GM12873 (cell line): ENCODE measurements at regions not wholly inside any gene's neighbourhood (a gene's known extent, or its start where the extent isn't known, plus 50 kb on each side); places are given as distances from the start of the nearest gene placed in this dataset.

Experiments
- TF ChIP-seq, protein P1 (sequence below): IDR thresholded peaks from 2 replicates; pipeline ENCODE4 v1.5.1; 2012; ENCODE audit warnings: low read depth, mild to moderate bottlenecking, moderate library complexity, low read length, control low read depth; ENCODE audit not compliant: insufficient read depth; ENCODE audit errors: missing control alignments

DNA sequence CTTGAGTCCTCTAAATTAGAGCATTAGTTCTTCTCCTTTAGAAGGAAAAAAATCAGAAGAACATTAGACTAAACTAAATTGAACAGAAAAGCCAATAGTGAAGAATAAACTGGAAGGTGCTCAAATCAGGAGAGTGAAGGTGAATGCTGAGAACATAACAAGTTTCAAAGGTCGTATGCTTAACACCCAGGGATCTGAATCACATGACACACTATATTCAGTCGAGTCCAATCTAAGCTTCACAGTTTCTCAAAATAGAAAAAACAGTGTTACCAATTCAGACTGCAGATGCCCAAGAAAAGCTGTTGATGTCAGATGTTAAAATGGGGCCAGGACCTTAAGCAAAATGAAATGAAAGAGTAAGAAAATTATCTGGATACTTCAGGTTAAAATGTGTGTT lies 614.5 kb downstream of the EFNA5 start:
- TF ChIP-seq, protein P1, sequence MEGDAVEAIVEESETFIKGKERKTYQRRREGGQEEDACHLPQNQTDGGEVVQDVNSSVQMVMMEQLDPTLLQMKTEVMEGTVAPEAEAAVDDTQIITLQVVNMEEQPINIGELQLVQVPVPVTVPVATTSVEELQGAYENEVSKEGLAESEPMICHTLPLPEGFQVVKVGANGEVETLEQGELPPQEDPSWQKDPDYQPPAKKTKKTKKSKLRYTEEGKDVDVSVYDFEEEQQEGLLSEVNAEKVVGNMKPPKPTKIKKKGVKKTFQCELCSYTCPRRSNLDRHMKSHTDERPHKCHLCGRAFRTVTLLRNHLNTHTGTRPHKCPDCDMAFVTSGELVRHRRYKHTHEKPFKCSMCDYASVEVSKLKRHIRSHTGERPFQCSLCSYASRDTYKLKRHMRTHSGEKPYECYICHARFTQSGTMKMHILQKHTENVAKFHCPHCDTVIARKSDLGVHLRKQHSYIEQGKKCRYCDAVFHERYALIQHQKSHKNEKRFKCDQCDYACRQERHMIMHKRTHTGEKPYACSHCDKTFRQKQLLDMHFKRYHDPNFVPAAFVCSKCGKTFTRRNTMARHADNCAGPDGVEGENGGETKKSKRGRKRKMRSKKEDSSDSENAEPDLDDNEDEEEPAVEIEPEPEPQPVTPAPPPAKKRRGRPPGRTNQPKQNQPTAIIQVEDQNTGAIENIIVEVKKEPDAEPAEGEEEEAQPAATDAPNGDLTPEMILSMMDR, result no peak

GRCh38 chr5:107047048-107047447 lies 623.7 kb downstream of the EFNA5 start:
- TF ChIP-seq, protein P1, result no peak

- TF ChIP-seq, protein P1, result no peak
Measured at GRCh38 chr5:107043665-107044064, 627.1 kb downstream of the EFNA5 start.

DNA sequence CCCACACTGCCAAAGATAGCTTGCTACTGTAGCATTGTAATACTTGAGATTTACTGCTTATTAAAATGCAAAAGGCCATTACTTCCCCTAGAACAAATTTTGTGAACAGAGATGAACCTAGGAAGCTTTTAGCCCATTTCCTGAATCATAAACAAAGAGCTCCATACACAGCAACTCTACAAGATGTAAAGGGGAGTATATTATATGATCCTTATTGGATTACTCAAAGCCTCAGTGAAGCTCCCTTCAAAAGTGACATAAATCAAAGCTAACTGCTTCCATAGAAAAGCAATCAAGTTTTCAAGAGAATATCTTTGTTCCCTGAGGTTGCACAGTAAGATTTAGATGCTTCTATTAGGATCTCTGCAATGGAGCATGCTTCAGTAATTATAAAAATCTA lies 629.8 kb downstream of the EFNA5 start:
- TF ChIP-seq, protein P1, result no peak

DNA sequence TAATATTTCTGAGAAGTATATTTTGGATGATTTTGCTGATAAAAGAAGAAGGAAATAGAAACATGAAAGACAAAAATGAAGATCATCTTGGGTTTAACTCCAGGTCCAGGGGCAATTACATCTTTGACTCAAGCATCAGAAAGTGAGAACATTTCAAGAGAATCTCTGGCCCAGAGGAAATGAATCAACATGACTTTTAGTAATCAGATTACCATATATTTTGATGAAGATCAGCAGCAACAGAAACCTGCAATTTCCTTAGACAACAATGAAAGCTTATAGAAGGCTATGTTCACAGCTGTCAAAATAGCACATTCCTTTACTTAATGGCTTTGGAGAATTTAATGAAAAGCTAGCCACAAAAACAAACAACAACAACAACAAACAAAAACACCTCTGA lies 638.1 kb downstream of the EFNA5 start:
- TF ChIP-seq, protein P1, result no peak

DNA sequence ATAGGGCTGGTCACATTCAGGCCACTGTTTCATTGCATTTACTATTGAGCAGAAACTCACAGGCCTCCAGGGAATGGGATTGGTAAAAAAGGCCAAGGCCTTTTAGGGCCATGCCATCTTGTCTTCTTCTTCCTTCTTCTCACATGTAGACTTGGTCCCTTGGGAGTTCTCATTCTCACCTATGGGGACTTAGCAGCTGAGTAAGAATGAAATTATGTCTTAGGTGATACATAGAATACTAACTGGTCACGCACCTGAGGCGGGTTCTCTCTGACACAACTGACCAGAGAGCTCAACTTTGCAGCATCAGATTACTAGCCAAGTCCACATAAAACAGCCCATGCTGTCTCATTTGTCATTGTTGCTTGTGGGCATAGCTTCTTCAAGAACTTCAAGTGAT lies 641.8 kb downstream of the EFNA5 start:
- TF ChIP-seq, protein P1, result no peak

DNA sequence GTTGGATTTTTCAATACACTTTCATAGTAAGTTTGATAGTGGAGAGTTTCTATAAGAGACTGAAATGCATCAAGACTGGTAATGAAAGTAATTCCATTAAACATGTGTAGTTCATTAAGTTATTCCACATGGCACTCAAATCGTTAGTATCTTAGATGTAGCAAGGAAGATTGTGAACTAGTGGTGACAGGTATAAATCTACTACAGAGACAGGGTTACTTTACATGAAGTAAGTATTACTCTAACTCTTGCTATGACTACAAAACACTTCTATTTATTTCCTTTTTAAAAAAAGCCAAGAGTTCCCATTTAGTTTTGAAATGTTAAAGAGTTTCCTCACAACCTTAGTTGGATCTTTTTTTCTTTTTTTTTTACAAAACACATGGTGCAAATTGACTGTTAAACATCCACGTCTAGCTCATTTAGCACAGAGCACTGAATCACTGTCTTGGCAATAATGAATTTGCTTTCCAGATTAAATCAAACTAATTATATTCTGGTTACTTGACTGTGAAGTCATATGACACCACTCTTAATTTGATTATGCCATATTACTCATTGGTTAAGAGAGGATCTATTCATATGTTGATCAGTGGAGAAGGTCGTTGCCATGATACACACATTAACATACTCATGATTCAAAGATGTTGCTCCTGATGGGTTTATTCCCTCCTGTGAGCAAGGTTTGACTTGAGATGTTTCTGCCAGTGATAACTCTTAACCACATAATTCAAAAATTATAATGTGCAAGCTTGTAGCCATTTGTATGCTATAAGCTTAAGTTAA lies 644.8 kb downstream of the EFNA5 start:
- TF ChIP-seq, protein P1, result no peak
